ENCODE measurements at regions not wholly inside any gene's neighbourhood (a gene's known extent, or its start where the extent isn't known, plus 50 kb on each side); places are given as distances from the start of the nearest gene placed in this dataset.

- no peak for DNase-seq
- Mint-ChIP-seq H3K4me1 (ENCODE audit: low read depth, unreplicated experiment) (no peaks in the 10 kb centered on the region), H3K36me3 (ENCODE audit: insufficient read depth, unreplicated experiment) (no peaks in the 10 kb centered on the region), H3K4me3 (ENCODE audit: unreplicated experiment) (no peak overlapping the region), H3K27me3 (ENCODE audit: insufficient read depth, unreplicated experiment) (peaks cover 3% of the 10 kb centered on the region), H3K9me3 (ENCODE audit: unreplicated experiment) (peaks cover 7% of the 10 kb centered on the region), H3K27ac (ENCODE audit: unreplicated experiment) (no peak overlapping the region)
- no TSS peak for BruUV-seq (replicated peaks)
- Histone ChIP-seq H3K4me1 (no peaks in the 10 kb centered on the region), H3K4me3 (ENCODE audit: low read depth, low read length) (no peak overlapping the region), H3K27me3 (replicated peaks; ENCODE audit: control insufficient read depth, insufficient read depth, low read length) (no peaks in the 10 kb centered on the region), H3K36me3 (ENCODE audit: control insufficient read depth, insufficient read depth, low read length) (no peaks in the 10 kb centered on the region), H3K9me3 (no peaks in the 10 kb centered on the region)
- TF ChIP-seq CTCF (IDR thresholded peaks at IDR 0.05; ENCODE audit: insufficient read depth in 1 of 2, low read depth in 1 of 2, low read length in 1 of 2, severe bottlenecking in 1 of 2, unreplicated experiment in 1 of 2), result no peak
- intact Hi-C loops (cut with micrococcal nuclease; ENCODE audit: unreplicated experiment), result no loop called here
- ChIA-PET CTCF (interaction anchor here (0.6 kb wide), 1 partner anchor 41 kb away, joined by 5 read pairs; no protein-coding TSS in a partner anchor), POLR2A (no interaction called here)
Measured at GRCh38 chr21:36624105-36624504, 74.8 kb upstream of the SIM2 start.

- Mint-ChIP-seq H3K36me3 (ENCODE audit: insufficient read depth, unreplicated experiment) (no peaks in the 10 kb centered on the region), H3K9me3 (ENCODE audit: unreplicated experiment) (no peaks in the 10 kb centered on the region), H3K27me3 (ENCODE audit: insufficient read depth, unreplicated experiment) (peaks cover 2% of the 10 kb centered on the region), H3K4me1 (ENCODE audit: low read depth, unreplicated experiment) (no peaks in the 10 kb centered on the region), H3K4me3 (ENCODE audit: unreplicated experiment) (no peak overlapping the region), H3K27ac (ENCODE audit: unreplicated experiment) (no peak overlapping the region)
- POLR2A ChIA-PET, result no interaction called here
- TF ChIP-seq CTCF (IDR thresholded peaks at IDR 0.05; ENCODE audit: insufficient read depth in 1 of 2, low read depth in 1 of 2, low read length in 1 of 2, severe bottlenecking in 1 of 2, unreplicated experiment in 1 of 2), result no peak
- H3K4me3 ChIP-seq (ENCODE audit: low read depth, low read length), result no peak overlapping the region
- H3K9me3 ChIP-seq, result no peaks in the 10 kb centered on the region
- H3K36me3 ChIP-seq (ENCODE audit: control insufficient read depth, insufficient read depth, low read length), result no peaks in the 10 kb centered on the region
- DNase-seq, result no peak
- BruUV-seq (replicated peaks), result no TSS peak
- H3K27me3 ChIP-seq (replicated peaks; ENCODE audit: control insufficient read depth, insufficient read depth, low read length), result no peaks in the 10 kb centered on the region
- intact Hi-C loops (cut with micrococcal nuclease; ENCODE audit: unreplicated experiment), result no loop called here
- CTCF ChIA-PET, result no interaction called here
- H3K4me1 ChIP-seq, result no peaks in the 10 kb centered on the region
Measured at GRCh38 chr21:36626791-36627190, 72.1 kb upstream of the SIM2 start.

GRCh38 chr21:36627242-36627641 lies 71.7 kb upstream of the SIM2 start:
- Mint-ChIP-seq H3K36me3 (ENCODE audit: insufficient read depth, unreplicated experiment) (no peaks in the 10 kb centered on the region), H3K4me3 (ENCODE audit: unreplicated experiment) (no peak overlapping the region), H3K4me1 (ENCODE audit: low read depth, unreplicated experiment) (no peaks in the 10 kb centered on the region), H3K9me3 (ENCODE audit: unreplicated experiment) (no peaks in the 10 kb centered on the region), H3K27ac (ENCODE audit: unreplicated experiment) (no peak overlapping the region), H3K27me3 (ENCODE audit: insufficient read depth, unreplicated experiment) (peaks cover 2% of the 10 kb centered on the region)
- POLR2A ChIA-PET, result no interaction called here
- H3K36me3 ChIP-seq (ENCODE audit: control insufficient read depth, insufficient read depth, low read length), result no peaks in the 10 kb centered on the region
- no peak overlapping the region for H3K4me3 ChIP-seq (ENCODE audit: low read depth, low read length)
- BruUV-seq (replicated peaks), result no TSS peak
- TF ChIP-seq CTCF (IDR thresholded peaks at IDR 0.05; ENCODE audit: insufficient read depth in 1 of 2, low read depth in 1 of 2, low read length in 1 of 2, severe bottlenecking in 1 of 2, unreplicated experiment in 1 of 2), result no peak
- CTCF ChIA-PET, result no interaction called here
- DNase-seq, result no peak
- intact Hi-C loops (cut with micrococcal nuclease; ENCODE audit: unreplicated experiment), result no loop called here
- no peaks in the 10 kb centered on the region for H3K27me3 ChIP-seq (replicated peaks; ENCODE audit: control insufficient read depth, insufficient read depth, low read length)
- no peaks in the 10 kb centered on the region for H3K4me1 ChIP-seq
- H3K9me3 ChIP-seq, result no peaks in the 10 kb centered on the region

All from Caco-2 (cell line).